Thymus (tissue), 11 donors: ENCODE measurements at regions not wholly inside any gene's neighbourhood (a gene's known extent, or its start where the extent isn't known, plus 50 kb on each side); places are given as distances from the start of the nearest gene placed in this dataset.

ENCODE experiments used
- DNase-seq, 9 donors: peaks; one replicate each; pipeline ENCODE4 v3.0.0-alpha.2; 2013; ENCODE audit warnings: low spot score in 9 of 9, low read depth in 6 of 9, missing footprints in 1 of 9
- H3K27ac ChIP-seq, 2 donors: one replicate each; pipeline ENCODE4 v1.5.1; 2013; ENCODE audit warnings: control low read depth in 1 of 2, low read depth in 1 of 2, low read length in 1 of 2, mild to moderate bottlenecking in 1 of 2, moderate library complexity in 1 of 2
- H3K27me3 ChIP-seq, 2 donors: one replicate each; pipeline ENCODE4 v1.5.1; 2013; ENCODE audit warnings: low read length in 1 of 2; ENCODE audit not compliant: control insufficient read depth in 2 of 2, insufficient read depth in 1 of 2
- H3K36me3 ChIP-seq, 2 donors: one replicate each; pipeline ENCODE4 v1.5.1; 2013; ENCODE audit warnings: low read length in 1 of 2, mild to moderate bottlenecking in 1 of 2, moderate library complexity in 1 of 2; ENCODE audit not compliant: control insufficient read depth in 2 of 2, insufficient read depth in 2 of 2
- H3K4me1 ChIP-seq, 2 donors: one replicate each; pipeline ENCODE4 v1.5.1; 2013; ENCODE audit warnings: low read length in 2 of 2; ENCODE audit not compliant: control insufficient read depth in 2 of 2, insufficient read depth in 2 of 2
- H3K4me3 ChIP-seq, 2 donors: one replicate each; pipeline ENCODE4 v1.5.1; 2013; ENCODE audit warnings: low read length in 2 of 2, control low read depth in 1 of 2, mild to moderate bottlenecking in 1 of 2
- H3K9me3 ChIP-seq, 2 donors: one replicate each; pipeline ENCODE4 v1.5.1; 2013; ENCODE audit warnings: low read length in 1 of 2, mild to moderate bottlenecking in 1 of 2; ENCODE audit not compliant: control insufficient read depth in 2 of 2, insufficient read depth in 1 of 2
- WGBS: extraction: QIAGEN DNeasy Blood & Tissue Kit; methylation state at CpG from one replicate; pipeline ENCODE4 v1.1.7; 2013; 5-methylcytosine and 5-hydroxymethylcytosine counted together
- donor health status: healthy.

DNA sequence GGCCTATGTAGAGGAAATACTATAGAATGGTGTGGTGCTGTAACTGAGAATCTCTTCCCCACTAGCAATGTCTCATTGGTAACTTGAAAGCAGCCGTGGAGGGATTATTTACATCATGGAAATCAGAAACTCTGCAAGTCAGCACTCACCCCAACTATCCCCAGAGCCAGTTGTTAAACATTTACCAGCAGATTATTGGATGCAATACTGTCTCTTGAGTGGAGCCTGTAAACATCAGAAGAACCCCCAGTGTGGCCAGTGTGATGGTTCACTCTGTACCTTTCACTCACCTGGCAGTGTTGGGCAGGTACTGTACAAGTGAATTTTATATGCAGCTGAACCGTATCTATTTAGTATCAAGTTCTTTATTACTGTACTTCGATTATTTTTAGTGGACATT is 299.8 kb upstream of the SALL1 start:
- no peak overlapping the region for H3K4me3 ChIP-seq
- H3K4me1 ChIP-seq: no peaks in the 10 kb centered on the region
- WGBS: 82% methylated on average over 3 of the region's 3 CpGs
- H3K27me3 ChIP-seq: no peaks in the 10 kb centered on the region
- H3K9me3 ChIP-seq: no peaks in the 10 kb centered on the region
- no peak overlapping the region for H3K27ac ChIP-seq
- no peaks in the 10 kb centered on the region for H3K36me3 ChIP-seq
- DNase-seq: no peak

DNA sequence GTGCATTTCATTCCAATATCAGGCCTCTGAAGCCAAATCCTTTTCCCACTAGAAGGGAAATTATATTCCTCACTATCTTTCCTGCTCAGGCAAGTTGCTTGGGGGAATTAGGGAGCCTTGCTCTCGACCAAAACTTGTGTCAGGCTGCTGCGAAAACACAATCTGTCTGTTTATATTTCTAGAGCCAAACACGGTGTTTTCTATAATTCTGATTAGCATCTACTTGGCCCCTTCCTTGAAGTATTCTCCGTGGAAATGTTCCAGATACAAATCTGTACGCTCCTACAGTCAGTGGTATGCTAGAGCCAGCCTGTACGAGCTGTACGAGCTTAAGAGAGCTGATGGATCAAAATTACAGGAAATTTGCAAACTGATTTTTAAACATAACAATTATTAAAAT is 299.3 kb upstream of the SALL1 start:
- H3K4me1 ChIP-seq: no peaks in the 10 kb centered on the region
- no peak for DNase-seq
- no peaks in the 10 kb centered on the region for H3K27me3 ChIP-seq
- H3K4me3 ChIP-seq: no peak overlapping the region
- H3K9me3 ChIP-seq: no peaks in the 10 kb centered on the region
- H3K27ac ChIP-seq: no peak overlapping the region
- WGBS: 55% methylated on average over 7 of the region's 7 CpGs
- H3K36me3 ChIP-seq: no peaks in the 10 kb centered on the region

DNA sequence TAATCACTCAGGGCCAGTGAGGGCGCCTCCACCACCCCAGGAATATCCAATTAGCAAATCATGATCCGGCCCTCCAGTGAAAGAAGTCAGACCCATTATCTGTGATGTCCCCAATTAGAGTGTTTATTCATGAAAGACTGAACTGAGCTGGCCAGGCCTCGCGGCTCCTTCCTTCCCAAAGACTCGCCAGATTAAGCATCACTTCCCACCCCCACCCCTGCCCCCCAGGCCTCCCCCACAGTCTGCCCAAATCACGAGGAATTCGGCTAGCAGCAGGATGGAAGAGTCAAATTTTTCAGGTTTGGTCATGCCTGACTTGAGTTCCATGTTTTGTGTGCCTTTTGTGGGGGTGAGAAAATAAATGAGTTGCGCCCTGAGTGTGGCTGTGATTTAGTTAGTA is 298.4 kb upstream of the SALL1 start:
- Histone ChIP-seq H3K27me3 (no peaks in the 10 kb centered on the region), H3K4me1 (no peaks in the 10 kb centered on the region), H3K36me3 (no peaks in the 10 kb centered on the region), H3K27ac (no peak overlapping the region), H3K4me3 (no peak overlapping the region), H3K9me3 (no peaks in the 10 kb centered on the region)
- 45% methylated on average over 8 of the region's 8 CpGs for WGBS
- no peak for DNase-seq

DNA sequence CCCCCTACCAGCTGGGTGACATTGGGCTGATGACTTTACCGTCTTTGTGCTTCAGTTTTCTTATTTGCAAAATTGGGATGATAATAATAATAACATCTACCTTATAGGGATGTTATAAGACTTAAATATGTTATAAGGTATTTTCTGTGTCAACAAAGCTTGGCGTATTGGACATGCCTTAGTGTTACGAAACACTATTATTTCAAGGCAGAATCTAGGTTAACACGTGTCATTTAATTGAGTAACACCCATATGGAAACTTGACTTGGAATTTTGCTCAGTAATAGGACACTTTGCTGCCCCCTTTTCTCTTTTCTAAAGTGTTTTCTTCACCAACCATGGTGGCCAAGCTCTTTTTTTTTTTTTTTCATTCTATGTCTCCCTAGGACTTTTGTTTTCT is 294.2 kb upstream of the SALL1 start:
- Histone ChIP-seq H3K27ac (no peak overlapping the region), H3K27me3 (peaks cover 2 to 9% of the 10 kb centered on the region in 2 donors), H3K4me1 (no peaks in the 10 kb centered on the region), H3K4me3 (no peak overlapping the region), H3K36me3 (no peaks in the 10 kb centered on the region), H3K9me3 (no peaks in the 10 kb centered on the region)
- WGBS: 79% methylated on average over 4 of the region's 4 CpGs
- DNase-seq: no peak

DNA sequence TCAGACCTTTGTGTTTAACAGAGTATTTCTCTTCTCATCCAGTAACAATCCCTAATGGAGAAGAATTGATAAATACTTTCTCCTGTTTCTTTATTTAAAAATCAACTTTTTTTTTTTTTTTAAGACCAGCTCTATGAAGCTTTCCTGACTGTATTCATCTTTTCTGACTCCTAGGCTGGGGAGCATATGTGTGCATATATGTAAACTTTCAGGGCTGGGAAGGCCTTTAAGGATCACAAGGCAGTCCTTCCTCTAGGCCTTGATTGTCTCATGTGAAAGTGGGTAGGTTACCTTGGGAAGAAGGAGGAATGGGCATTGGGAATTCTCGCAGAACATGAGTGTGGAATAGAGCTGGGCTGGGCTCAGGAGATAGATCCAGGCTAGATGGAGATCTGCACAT is 292.9 kb upstream of the SALL1 start:
- no peak overlapping the region for H3K4me3 ChIP-seq

DNA sequence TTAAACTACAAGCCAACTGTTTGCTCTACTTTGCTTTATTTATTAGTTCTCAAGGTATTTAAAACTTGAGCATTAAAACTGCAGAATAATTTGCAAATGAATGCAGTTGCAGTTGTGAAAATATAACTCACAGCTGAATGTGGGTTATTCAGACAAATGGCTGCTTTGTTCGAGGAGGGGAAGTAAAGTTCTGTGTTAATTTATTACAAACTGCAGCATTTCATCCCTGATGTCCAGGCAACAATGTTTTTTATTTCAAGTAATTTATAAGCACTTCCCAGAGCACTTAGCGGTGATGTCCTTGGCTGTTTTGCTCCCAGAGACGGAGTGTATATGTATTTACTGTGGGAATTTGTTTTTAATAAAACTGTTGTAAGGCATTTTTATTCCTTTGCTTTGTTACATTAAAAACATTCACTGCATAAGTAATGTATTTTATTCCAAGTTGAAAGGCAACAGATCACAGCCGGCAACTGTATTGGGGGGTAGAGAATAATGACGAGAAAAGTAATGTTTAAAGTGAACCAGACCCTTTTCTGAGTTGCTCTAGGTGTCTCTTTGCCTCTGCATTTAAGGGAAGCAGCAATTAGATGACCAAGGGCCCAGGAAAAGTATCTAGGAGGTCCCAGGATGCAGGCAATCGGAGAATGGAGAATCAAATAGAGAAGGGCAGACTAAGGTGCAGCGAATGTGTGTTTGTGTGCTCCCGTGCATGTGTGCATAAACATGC is 291.2 kb upstream of the SALL1 start:
- Histone ChIP-seq H3K4me1 (no peaks in the 10 kb centered on the region), H3K4me3 (no peak overlapping the region), H3K27me3 (peaks cover 5 to 13% of the 10 kb centered on the region in 2 donors), H3K27ac (no peak overlapping the region), H3K36me3 (no peaks in the 10 kb centered on the region), H3K9me3 (no peaks in the 10 kb centered on the region)
- no peak for DNase-seq
- 62% methylated on average over 8 of the region's 8 CpGs for WGBS

More for the DNA sequence above, 292.9 kb upstream of the SALL1 start:
- WGBS: 89% methylated on average over 1 of the region's 1 CpG
- no peak for DNase-seq
- Histone ChIP-seq H3K4me1 (no peaks in the 10 kb centered on the region), H3K27ac (no peak overlapping the region), H3K36me3 (no peaks in the 10 kb centered on the region), H3K9me3 (no peaks in the 10 kb centered on the region), H3K27me3 (peaks cover 5 to 13% of the 10 kb centered on the region in 2 donors)

DNA sequence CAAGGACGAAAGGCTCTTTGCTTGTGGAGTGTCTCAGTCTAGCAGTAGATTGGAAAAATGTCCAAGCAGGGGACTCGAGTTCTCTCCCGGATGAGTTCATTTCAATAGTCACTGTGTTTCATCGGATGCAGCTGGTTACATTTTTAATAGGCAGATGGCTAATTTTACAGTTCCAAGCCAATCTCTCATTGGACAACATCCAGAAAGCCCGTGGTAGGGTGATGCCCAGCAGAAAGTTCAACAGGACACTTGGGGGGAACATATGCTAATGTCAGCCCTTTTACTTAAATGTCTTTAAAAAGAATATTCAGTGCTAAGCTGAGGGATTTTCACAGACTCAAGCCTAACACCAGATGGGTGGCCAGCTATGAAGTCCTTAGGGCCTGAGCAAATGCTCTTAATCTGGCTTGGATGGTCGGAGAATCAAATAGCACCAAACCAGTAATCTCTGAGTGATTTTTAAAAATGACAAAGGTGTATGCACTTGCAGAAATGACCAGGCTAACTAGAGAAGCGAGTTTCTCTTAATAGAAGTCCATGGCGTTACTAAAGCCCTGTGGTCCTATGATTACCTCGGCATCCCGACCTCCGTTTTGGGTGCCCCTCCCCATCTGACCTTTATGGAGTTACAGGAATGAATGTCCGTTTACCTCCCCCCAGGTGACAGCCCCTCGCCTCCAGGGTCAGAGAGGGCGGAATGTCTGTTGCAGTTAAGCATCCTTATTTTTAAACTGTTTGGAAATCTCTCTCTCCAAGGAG is 289.2 kb upstream of the SALL1 start:
- Histone ChIP-seq H3K36me3 (no peaks in the 10 kb centered on the region), H3K4me3 (no peak overlapping the region), H3K27me3 (peaks cover 5 to 13% of the 10 kb centered on the region in 2 donors), H3K9me3 (no peaks in the 10 kb centered on the region), H3K27ac (no peak overlapping the region), H3K4me1 (no peaks in the 10 kb centered on the region)
- DNase-seq: no peak
- 31% methylated on average over 14 of the region's 14 CpGs for WGBS

DNA sequence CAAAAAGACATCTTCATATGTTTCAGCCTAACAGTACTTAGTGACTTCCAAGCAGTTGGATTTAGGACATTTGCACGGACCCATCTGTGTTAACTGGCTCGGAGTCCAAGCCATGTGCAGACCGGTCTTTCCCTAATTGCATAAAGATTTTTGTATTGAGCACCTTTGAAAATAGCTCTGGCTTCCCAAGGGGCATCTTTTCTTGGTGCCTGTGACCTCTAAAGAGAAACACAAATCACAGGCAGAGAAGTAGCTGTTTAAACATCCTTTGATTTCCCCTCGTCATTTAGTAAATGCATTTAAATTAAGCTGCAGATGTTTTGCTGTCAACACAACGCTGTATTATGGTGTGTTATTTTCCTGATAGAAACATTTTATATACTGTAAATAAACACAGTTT is 288.2 kb upstream of the SALL1 start:
- Histone ChIP-seq H3K27ac (no peak overlapping the region), H3K9me3 (no peaks in the 10 kb centered on the region), H3K27me3 (peaks cover 5 to 13% of the 10 kb centered on the region in 2 donors), H3K4me1 (no peaks in the 10 kb centered on the region), H3K4me3 (no peak overlapping the region), H3K36me3 (no peaks in the 10 kb centered on the region)
- DNase-seq: no peak
- 78% methylated on average over 5 of the region's 5 CpGs for WGBS

DNA sequence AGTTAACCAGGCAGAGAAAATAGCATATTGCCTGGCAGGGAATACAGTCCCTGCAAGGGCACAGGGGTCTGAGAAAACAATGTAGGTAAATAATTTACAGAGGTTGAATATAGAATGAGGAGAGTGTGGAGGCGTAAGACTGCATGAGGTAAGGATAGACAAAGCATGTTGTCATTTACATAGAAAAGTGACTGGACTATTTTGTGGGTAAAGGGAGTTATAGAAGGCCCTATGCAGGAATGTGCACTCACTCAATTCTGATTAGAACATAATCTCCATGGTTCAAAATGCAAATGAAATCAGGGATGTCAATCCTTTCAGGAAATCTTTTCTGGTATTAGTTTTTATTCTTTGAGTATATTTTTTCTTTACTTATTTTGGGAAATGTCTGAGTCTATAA is 285.7 kb upstream of the SALL1 start:
- 97% methylated on average over 1 of the region's 1 CpG for WGBS
- DNase-seq: no peak
- H3K27ac ChIP-seq: no peak overlapping the region
- no peaks in the 10 kb centered on the region for H3K9me3 ChIP-seq
- H3K4me3 ChIP-seq: no peak overlapping the region
- peaks cover 5 to 13% of the 10 kb centered on the region in 2 donors for H3K27me3 ChIP-seq
- H3K36me3 ChIP-seq: no peaks in the 10 kb centered on the region
- H3K4me1 ChIP-seq: no peaks in the 10 kb centered on the region
